Suprapubic skin (tissue), 4 donors: ENCODE measurements at regions not wholly inside any gene's neighbourhood (a gene's known extent, or its start where the extent isn't known, plus 50 kb on each side); places are given as distances from the start of the nearest gene placed in this dataset.

Source experiments
- DNase-seq, 2 donors: peaks; one replicate each; pipeline ENCODE4 v3.0.0-alpha.2; 2019; ENCODE audit warnings: low spot score in 2 of 2
- H3K27ac ChIP-seq: fragments of 200-600 bp; sonication (generic); one replicate; pipeline ENCODE4 v1.5.1; 2019
- H3K27me3 ChIP-seq: fragments of 200-600 bp; sonication (generic); one replicate; pipeline ENCODE4 v1.5.1; 2019
- H3K36me3 ChIP-seq: fragments of 200-600 bp; sonication (generic); one replicate; pipeline ENCODE4 v1.5.1; 2019
- H3K4me1 ChIP-seq: fragments of 200-600 bp; sonication (generic); one replicate; pipeline ENCODE4 v1.5.1; 2019
- H3K4me3 ChIP-seq: fragments of 200-600 bp; sonication (generic); one replicate; pipeline ENCODE4 v1.5.1; 2019; ENCODE audit warnings: mild to moderate bottlenecking
- H3K9me3 ChIP-seq: fragments of 200-600 bp; sonication (generic); one replicate; pipeline ENCODE4 v1.5.1; 2019
- EP300 ChIP-seq: sonication (generic); formaldehyde crosslinking; IDR thresholded peaks from one replicate; pipeline ENCODE4 v1.6.1; 2017; ENCODE audit warnings: antibody characterized with exemption
- POLR2A ChIP-seq, 2 donors: fragments of 450-650 bp; IDR thresholded peaks; one replicate each; pipeline ENCODE4 v1.6.1; 2017; ENCODE audit warnings: antibody characterized with exemption in 2 of 2, mild to moderate bottlenecking in 2 of 2, moderate library complexity in 2 of 2
- POLR2AphosphoS5 ChIP-seq, 3 donors: sonication (generic); formaldehyde crosslinking; IDR thresholded peaks; one replicate each; pipeline ENCODE4 v1.6.1; 2017; ENCODE audit warnings: antibody characterized with exemption in 3 of 3
- WGBS: methylation state at CpG from one replicate; pipeline ENCODE4 v1.1.5; 2018; 5-methylcytosine and 5-hydroxymethylcytosine counted together
- TF ChIP-seq, protein P1 (sequence below), 2 donors: fragments of 200-600 bp in 1 of 2; fragments of 450-650 bp in 1 of 2; sonication (generic) in 1 of 2; IDR thresholded peaks; one replicate each; pipeline ENCODE4 v1.5.1; 2016 to 2019; ENCODE audit warnings: antibody characterized with exemption in 2 of 2, mild to moderate bottlenecking in 1 of 2, moderate library complexity in 1 of 2

- TF ChIP-seq POLR2A (IDR thresholded peaks at IDR 0.05) = no peak
- TF ChIP-seq EP300 = peak; percentile 98
- no peak for TF ChIP-seq POLR2AphosphoS5 (IDR thresholded peaks at IDR 0.05)
- Histone ChIP-seq H3K27me3 (no peaks in the 10 kb centered on the region), H3K36me3 (no peaks in the 10 kb centered on the region), H3K9me3 (no peaks in the 10 kb centered on the region), H3K4me3 (no peak overlapping the region), H3K4me1 (peaks cover 60% of the 10 kb centered on the region), H3K27ac (peak overlapping the region; percentile 14)
- WGBS = 58% methylated on average over 2 of the region's 2 CpGs
- DNase-seq = no peak
Measured at GRCh38 chr15:62899090-62899493, 143.5 kb upstream of the TPM1 start.

- peaks cover 57% of the 10 kb centered on the region for H3K4me1 ChIP-seq
- no peak for TF ChIP-seq EP300
- no peak for TF ChIP-seq POLR2A (IDR thresholded peaks at IDR 0.05)
- TF ChIP-seq, protein P1, sequence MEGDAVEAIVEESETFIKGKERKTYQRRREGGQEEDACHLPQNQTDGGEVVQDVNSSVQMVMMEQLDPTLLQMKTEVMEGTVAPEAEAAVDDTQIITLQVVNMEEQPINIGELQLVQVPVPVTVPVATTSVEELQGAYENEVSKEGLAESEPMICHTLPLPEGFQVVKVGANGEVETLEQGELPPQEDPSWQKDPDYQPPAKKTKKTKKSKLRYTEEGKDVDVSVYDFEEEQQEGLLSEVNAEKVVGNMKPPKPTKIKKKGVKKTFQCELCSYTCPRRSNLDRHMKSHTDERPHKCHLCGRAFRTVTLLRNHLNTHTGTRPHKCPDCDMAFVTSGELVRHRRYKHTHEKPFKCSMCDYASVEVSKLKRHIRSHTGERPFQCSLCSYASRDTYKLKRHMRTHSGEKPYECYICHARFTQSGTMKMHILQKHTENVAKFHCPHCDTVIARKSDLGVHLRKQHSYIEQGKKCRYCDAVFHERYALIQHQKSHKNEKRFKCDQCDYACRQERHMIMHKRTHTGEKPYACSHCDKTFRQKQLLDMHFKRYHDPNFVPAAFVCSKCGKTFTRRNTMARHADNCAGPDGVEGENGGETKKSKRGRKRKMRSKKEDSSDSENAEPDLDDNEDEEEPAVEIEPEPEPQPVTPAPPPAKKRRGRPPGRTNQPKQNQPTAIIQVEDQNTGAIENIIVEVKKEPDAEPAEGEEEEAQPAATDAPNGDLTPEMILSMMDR (IDR thresholded peaks at IDR 0.05) = no peak
- TF ChIP-seq POLR2AphosphoS5 (IDR thresholded peaks at IDR 0.05) = no peak
- H3K9me3 ChIP-seq = no peaks in the 10 kb centered on the region
- peak overlapping the region; percentile 48 for H3K27ac ChIP-seq
- H3K4me3 ChIP-seq = no peak overlapping the region
- no peak for DNase-seq
- H3K36me3 ChIP-seq = no peaks in the 10 kb centered on the region
- no peaks in the 10 kb centered on the region for H3K27me3 ChIP-seq
- WGBS = 62% methylated on average over 10 of the region's 11 CpGs
Measured at GRCh38 chr15:62900071-62900802, 142.3 kb upstream of the TPM1 start.

GRCh38 chr15:62901087-62901486 lies 141.5 kb upstream of the TPM1 start:
- 92% methylated on average over 5 of the region's 14 CpGs for WGBS
- no peak for DNase-seq

DNA sequence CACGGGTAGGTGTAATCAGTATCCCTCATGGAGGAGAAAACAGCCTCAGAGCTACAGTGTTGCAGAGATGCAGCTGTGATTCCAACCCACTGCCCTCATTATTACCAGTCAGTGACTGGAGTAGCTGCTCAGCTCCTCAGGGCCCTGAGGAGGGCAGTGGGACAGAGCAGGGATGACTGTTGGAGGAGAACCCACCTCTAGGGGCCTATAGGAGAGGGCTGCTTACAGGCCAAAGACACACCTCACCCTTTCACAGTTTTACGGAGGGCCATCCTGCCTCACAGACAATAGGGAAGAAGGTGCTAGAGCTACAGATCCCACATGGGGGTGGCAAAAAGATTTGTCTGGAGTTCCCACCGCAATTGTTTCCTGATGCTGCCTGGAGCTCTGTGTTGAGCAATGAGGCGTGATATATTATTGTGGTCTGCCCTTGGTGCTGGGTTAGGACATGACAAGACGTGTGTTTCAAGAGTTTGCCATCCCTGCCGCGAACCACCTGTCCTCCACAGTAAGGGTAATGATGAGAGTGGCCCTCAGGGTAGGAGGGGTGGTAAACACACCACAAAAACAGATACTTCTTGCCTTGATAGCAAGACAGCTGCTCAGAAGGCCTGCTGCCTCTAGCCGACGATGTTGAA lies 140.5 kb upstream of the TPM1 start:
- Histone ChIP-seq H3K4me1 (peaks cover 40% of the 10 kb centered on the region), H3K4me3 (no peak overlapping the region), H3K27me3 (no peaks in the 10 kb centered on the region), H3K9me3 (no peaks in the 10 kb centered on the region), H3K27ac (no peak overlapping the region), H3K36me3 (no peaks in the 10 kb centered on the region)
- no peak for DNase-seq
- WGBS = 85% methylated on average over 9 of the region's 9 CpGs
- no peak for TF ChIP-seq POLR2A (IDR thresholded peaks at IDR 0.05)
- TF ChIP-seq EP300 = no peak
- TF ChIP-seq, protein P1 (IDR thresholded peaks at IDR 0.05) = no peak
- no peak for TF ChIP-seq POLR2AphosphoS5 (IDR thresholded peaks at IDR 0.05)

More at GRCh38 chr15:62901087-62901486, 141.5 kb upstream of the TPM1 start:
- Histone ChIP-seq H3K4me3 (no peak overlapping the region), H3K27ac (peak overlapping the region; percentile 48), H3K9me3 (no peaks in the 10 kb centered on the region), H3K36me3 (no peaks in the 10 kb centered on the region), H3K4me1 (peaks cover 50% of the 10 kb centered on the region), H3K27me3 (no peaks in the 10 kb centered on the region)
- TF ChIP-seq, protein P1 (IDR thresholded peaks at IDR 0.05) = no peak
- no peak for TF ChIP-seq POLR2AphosphoS5 (IDR thresholded peaks at IDR 0.05)
- TF ChIP-seq EP300 = no peak
- no peak for TF ChIP-seq POLR2A (IDR thresholded peaks at IDR 0.05)

DNA sequence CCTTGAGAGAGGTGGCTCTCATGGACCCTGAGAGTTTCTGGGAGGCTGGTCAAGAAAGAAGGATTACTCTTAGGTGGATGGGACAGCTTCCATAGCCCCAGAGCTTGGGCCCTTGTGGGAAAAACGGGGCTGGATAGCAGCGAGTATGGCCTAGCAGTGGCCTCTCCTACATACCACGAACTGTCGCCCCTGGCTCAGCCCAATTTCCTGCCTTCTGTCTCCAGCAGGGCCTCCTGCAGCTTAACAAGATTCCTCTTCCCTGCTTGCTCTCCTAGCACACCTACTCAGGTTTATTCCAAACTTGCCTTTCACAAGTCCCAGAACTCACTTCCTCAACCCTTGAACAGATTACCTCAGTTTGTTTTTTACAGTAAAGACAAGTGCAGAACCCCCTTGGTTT lies 139.7 kb upstream of the TPM1 start:
- Histone ChIP-seq H3K27me3 (no peaks in the 10 kb centered on the region), H3K9me3 (no peaks in the 10 kb centered on the region), H3K36me3 (no peaks in the 10 kb centered on the region), H3K4me1 (peaks cover 32% of the 10 kb centered on the region), H3K27ac (peak overlapping the region; percentile 14), H3K4me3 (no peak overlapping the region)
- DNase-seq = no peak
- TF ChIP-seq, protein P1 (IDR thresholded peaks at IDR 0.05) = no peak
- TF ChIP-seq POLR2A (IDR thresholded peaks at IDR 0.05) (no peak), EP300 (no peak)
- WGBS = 81% methylated on average over 3 of the region's 4 CpGs
